Inflammatory macrophage treated with lipopolysaccharide for 1 hour (primary cell): ENCODE measurements at regions not wholly inside any gene's neighbourhood (a gene's known extent, or its start where the extent isn't known, plus 50 kb on each side); places are given as distances from the start of the nearest gene placed in this dataset.
A peak's percentile ranks its signal among the peaks of the same experiment; 100 is the strongest.
"Not testable (repeated sequence)": the region's sequence is repeated elsewhere in the genome, so short reads cannot be mapped to it uniquely, and the experiment has no call there.

ENCODE experiments used
- DNase-seq, 2 donors: peaks; one replicate each; pipeline ENCODE4 v3.0.0-alpha.2; 2020 to 2022

- not testable (repeated sequence) for DNase-seq
Measured at GRCh38 chr5:97234380-97234779, 51.3 kb upstream of the RIOK2 start.

- no peak for DNase-seq
Measured at GRCh38 chr5:97242341-97242740, 59.3 kb upstream of the RIOK2 start.

GRCh38 chr5:97243353-97243752 lies 60.3 kb upstream of the RIOK2 start:
- DNase-seq: no peak

- no peak for DNase-seq
Measured at GRCh38 chr5:97245386-97245785, 62.3 kb upstream of the RIOK2 start.

GRCh38 chr5:97250113-97250512 lies 67.1 kb upstream of the RIOK2 start:
- no peak for DNase-seq

- no peak for DNase-seq
Measured at GRCh38 chr5:97266076-97266475, 83.0 kb upstream of the RIOK2 start.

- DNase-seq: no peak
Measured at GRCh38 chr5:97266576-97266975, 83.5 kb upstream of the RIOK2 start.

GRCh38 chr5:97267767-97268166 lies 84.7 kb upstream of the RIOK2 start:
- no peak for DNase-seq

- no peak for DNase-seq
Measured at GRCh38 chr5:97276474-97277120, 93.5 kb upstream of the RIOK2 start.

- DNase-seq: no peak
Measured at GRCh38 chr5:97281257-97281656, 98.2 kb upstream of the RIOK2 start.

- peak in 1 of 2 donors; percentile 20 for DNase-seq
Measured at GRCh38 chr5:97297063-97297703, 114.1 kb upstream of the RIOK2 start.

- no peak for DNase-seq
Measured at GRCh38 chr5:97297704-97298091, 114.7 kb upstream of the RIOK2 start.

GRCh38 chr5:97301181-97301580 lies 118.1 kb upstream of the RIOK2 start:
- DNase-seq: not testable (repeated sequence)

GRCh38 chr5:97338729-97339128 lies 155.7 kb upstream of the RIOK2 start:
- no peak for DNase-seq

- no peak for DNase-seq
Measured at GRCh38 chr5:97355775-97356174, 172.7 kb upstream of the RIOK2 start.

GRCh38 chr5:97363577-97363976 lies 180.5 kb upstream of the RIOK2 start:
- no peak for DNase-seq

GRCh38 chr5:97364731-97365130 lies 181.7 kb upstream of the RIOK2 start:
- no peak for DNase-seq

GRCh38 chr5:97365163-97365845 lies 182.3 kb upstream of the RIOK2 start:
- no peak for DNase-seq

GRCh38 chr5:97365918-97366317 lies 182.9 kb upstream of the RIOK2 start:
- no peak for DNase-seq

- DNase-seq: no peak
Measured at GRCh38 chr5:97375959-97376358, 192.9 kb upstream of the RIOK2 start.

GRCh38 chr5:97377582-97377981 lies 194.5 kb upstream of the RIOK2 start:
- no peak for DNase-seq

GRCh38 chr5:97383996-97384395 lies 200.9 kb upstream of the RIOK2 start:
- DNase-seq: no peak

- no peak for DNase-seq
Measured at GRCh38 chr5:97388794-97389193, 205.7 kb upstream of the RIOK2 start.

GRCh38 chr5:97400537-97400936 lies 217.5 kb upstream of the RIOK2 start:
- no peak for DNase-seq
